Heart left ventricle (tissue), 16 donors: ENCODE measurements at regions not wholly inside any gene's neighbourhood (a gene's known extent, or its start where the extent isn't known, plus 50 kb on each side); places are given as distances from the start of the nearest gene placed in this dataset.

Experiments
- ATAC-seq, 4 donors: fragments of 200-7000 bp; cut with Tn5 transposase; one replicate each; pipeline ENCODE4 v1.9.1; 2020 to 2022; ENCODE audit warnings: moderate library complexity in 4 of 4, mild to moderate bottlenecking in 3 of 4, moderate number of reproducible peaks in 1 of 4
- DNase-seq, 5 donors: peaks; one replicate each; pipeline ENCODE4 v3.0.0-alpha.2; 2020
- H3K27ac ChIP-seq, 12 donors: fragments of 200-600 bp; sonication (generic) in 4 of 12; one replicate each; pipeline versions ENCODE4 v1.5.0 to v1.8.0; 2016 to 2022; ENCODE audit warnings: mild to moderate bottlenecking in 2 of 12
- H3K27me3 ChIP-seq, 9 donors: fragments of 200-600 bp; sonication (generic) in 2 of 9; one replicate each; pipeline versions ENCODE4 v1.5.1 to v1.8.0; 2016 to 2022; ENCODE audit warnings: mild to moderate bottlenecking in 3 of 9
- H3K36me3 ChIP-seq, 9 donors: fragments of 200-600 bp; sonication (generic) in 2 of 9; one replicate each; pipeline versions ENCODE4 v1.5.0 to v1.8.0; 2018 to 2022; ENCODE audit warnings: mild to moderate bottlenecking in 2 of 9
- H3K4me1 ChIP-seq, 12 donors: fragments of 200-600 bp; sonication (generic) in 4 of 12; one replicate each; pipeline versions ENCODE4 v1.5.0 to v1.8.0; 2016 to 2022; ENCODE audit warnings: mild to moderate bottlenecking in 3 of 12
- H3K4me3 ChIP-seq, 12 donors: fragments of 200-600 bp; sonication (generic) in 4 of 12; one replicate each; pipeline versions ENCODE4 v1.5.0 to v1.8.0; 2017 to 2022; ENCODE audit warnings: mild to moderate bottlenecking in 9 of 12, moderate library complexity in 4 of 12
- H3K9me3 ChIP-seq, 12 donors: fragments of 200-600 bp; sonication (generic) in 4 of 12; one replicate each; pipeline versions ENCODE4 v1.5.0 to v1.8.0; 2016 to 2022; ENCODE audit warnings: mild to moderate bottlenecking in 1 of 12
- CTCF ChIP-seq, 12 donors: fragments of 200-600 bp; sonication (generic) in 4 of 12; IDR thresholded peaks; one replicate each; pipeline versions ENCODE4 v1.5.0 to v1.8.0; 2018 to 2022; ENCODE audit warnings: antibody characterized with exemption in 12 of 12, mild to moderate bottlenecking in 5 of 12
- POLR2A ChIP-seq, 2 donors: fragments of 450-650 bp; IDR thresholded peaks; one replicate each; pipeline ENCODE4 v1.6.1; 2017; ENCODE audit warnings: antibody characterized with exemption in 2 of 2, mild to moderate bottlenecking in 2 of 2, moderate library complexity in 2 of 2
- WGBS, 4 donors: extraction: QIAGEN DNeasy Blood & Tissue Kit in 2 of 4; methylation state at CpG; one replicate each; pipeline versions ENCODE4 v1.1.5 to v1.1.7; 2013 to 2018; 5-methylcytosine and 5-hydroxymethylcytosine counted together
- intact Hi-C, 10 donors: fragments of 100-400 bp; cut with DNase I; formaldehyde crosslinking; loops; one replicate each; pipeline versions ENCODE4 v1.11.1 to v1.14.2; 2022
- donor health status: ischemic (EF 13 %, LVEDD 7.1; RV severe dilation, severe dysfunction).
- donor health status: healthy with polysubstance abuse.
- donor health status: DM: no; HTN: yes; CAD: no.
- donor health status: DM: no; HTN: no; CAD: no.
- donor health status: ischemic (EF 25% LVEDD 6.9; RV normal size, moderate dysfunction).
- donor health status: ischemic (EF 25% LVEDD 5.7; RV mildly dilated, moderate dysfunction).
- donor health status: healthy.
- donor health status: DM: yes; HTN: yes; CAD: no.
- donor health status: ischemic (EF 35%, LVEDD 5.7; RV mildly dilated, moderate dysfunction).
- donor health status: nonischemic (EF 11% LVEDD 7.7; RV severe dilation, severe dysfunction).
- donor health status: DM: yes; HTN: yes; CAD: no.
- donor health status: PGD.
- donor health status: ischemic (EF 29% LVEDD 5.4; RV normal size, mild dysfunction).
- donor health status: nonischemic (EF 23%, LVEDD 6.1; RV moderate dilation, normal function).

DNA sequence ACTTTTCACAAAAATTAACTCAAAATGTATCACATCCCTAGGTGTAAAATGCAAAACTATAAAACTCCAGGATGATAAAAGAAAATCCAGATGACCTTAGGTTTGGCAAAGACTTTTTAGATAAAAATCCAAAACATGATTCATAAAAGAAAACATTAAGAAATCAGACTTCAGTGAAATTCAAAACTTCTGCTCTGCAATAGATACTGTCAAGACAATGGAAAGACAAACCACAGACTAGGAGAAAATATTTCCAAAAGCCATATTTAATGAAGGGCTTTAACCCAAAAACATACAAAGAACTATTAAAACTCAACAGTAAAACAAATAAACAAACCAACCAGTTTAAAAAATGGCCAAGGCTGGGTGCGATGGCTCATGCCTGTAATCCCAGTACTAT lies 173.6 kb upstream of the SPOPL start:
- Histone ChIP-seq H3K36me3 (no peaks in the 10 kb centered on the region), H3K27me3 (no peaks in the 10 kb centered on the region), H3K4me3 (no peak overlapping the region), H3K27ac (no peak overlapping the region), H3K9me3 (no peaks in the 10 kb centered on the region), H3K4me1 (no peaks in the 10 kb centered on the region)
- no peak for ATAC-seq
- DNase-seq, result no peak
- TF ChIP-seq CTCF (IDR thresholded peaks at IDR 0.05) (no peak), POLR2A (IDR thresholded peaks at IDR 0.05) (no peak)
- intact Hi-C loops, result no loop called here
- WGBS, 4 donors, result 92 to 100% (median 96%) methylated on average over 1 of the region's 1 CpG

DNA sequence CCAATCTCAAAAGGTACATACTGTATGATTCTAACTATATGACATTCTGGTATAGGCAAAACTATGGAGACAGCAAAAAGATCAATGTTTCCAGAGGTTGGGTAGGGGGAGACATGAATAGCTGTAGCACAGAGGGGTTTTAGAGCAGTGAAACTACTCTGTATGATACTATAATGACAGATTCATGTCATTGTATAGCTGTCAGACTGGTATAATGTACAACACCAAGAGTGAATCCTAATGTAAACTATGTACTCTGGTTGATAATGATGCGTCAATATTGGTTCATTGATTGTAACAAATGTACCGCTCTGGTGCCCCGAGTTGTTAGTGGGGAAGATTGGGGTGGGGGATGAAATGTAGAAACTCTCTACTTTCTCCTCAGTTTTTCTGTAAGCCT lies 172.4 kb upstream of the SPOPL start:
- no peaks in the 10 kb centered on the region for H3K36me3 ChIP-seq
- WGBS, 4 donors, result 89 to 96% (median 94%) methylated on average over 3 of the region's 3 CpGs
- intact Hi-C loops, result no loop called here
- DNase-seq (no peak), ATAC-seq (no peak)
- no peak overlapping the region for H3K4me3 ChIP-seq
- H3K4me1 ChIP-seq, result no peaks in the 10 kb centered on the region
- TF ChIP-seq CTCF (IDR thresholded peaks at IDR 0.05), result no peak
- no peaks in the 10 kb centered on the region for H3K27me3 ChIP-seq
- no peaks in the 10 kb centered on the region for H3K9me3 ChIP-seq
- no peak overlapping the region for H3K27ac ChIP-seq

- no peaks in the 10 kb centered on the region for H3K4me1 ChIP-seq
- H3K27me3 ChIP-seq, result no peaks in the 10 kb centered on the region
These were observed 172.0 kb upstream of the SPOPL start for GRCh38 chr2:138329591-138329990.

DNA sequence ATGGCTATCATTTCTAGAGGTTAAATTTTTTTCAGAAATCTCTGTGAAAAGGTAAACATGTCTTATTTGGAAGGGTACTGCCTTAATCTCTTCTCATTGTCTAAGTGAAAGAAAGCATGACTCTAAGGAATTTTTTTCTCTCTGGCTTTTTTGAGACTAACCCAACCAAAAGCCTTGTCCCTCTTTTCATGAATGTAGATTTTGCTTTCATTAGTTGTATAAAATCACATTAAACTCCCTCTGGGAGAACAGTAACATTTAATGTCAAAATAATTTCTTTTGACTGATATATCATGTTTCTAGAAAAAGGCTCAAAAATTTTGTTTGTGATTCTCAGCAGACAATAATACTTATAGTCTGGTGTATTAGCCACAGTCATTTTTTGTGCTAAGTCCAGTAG lies 168.4 kb upstream of the SPOPL start:
- no peak for TF ChIP-seq CTCF (IDR thresholded peaks at IDR 0.05)
- no peak for TF ChIP-seq POLR2A (IDR thresholded peaks at IDR 0.05)
- ATAC-seq (no peak), DNase-seq (no peak)
- Histone ChIP-seq H3K27me3 (no peaks in the 10 kb centered on the region), H3K27ac (no peak overlapping the region), H3K4me1 (no peaks in the 10 kb centered on the region), H3K9me3 (no peaks in the 10 kb centered on the region), H3K4me3 (no peak overlapping the region), H3K36me3 (no peaks in the 10 kb centered on the region)
- intact Hi-C loops, result no loop called here

More at GRCh38 chr2:138329591-138329990, 172.0 kb upstream of the SPOPL start:
- 56 to 71% (median 64%) methylated on average over 1 of the region's 1 CpG for WGBS, 4 donors
- H3K4me3 ChIP-seq, result no peak overlapping the region
- H3K27ac ChIP-seq, result no peak overlapping the region
- H3K36me3 ChIP-seq, result no peaks in the 10 kb centered on the region
- H3K9me3 ChIP-seq, result no peaks in the 10 kb centered on the region
- intact Hi-C loops, result no loop called here
- TF ChIP-seq CTCF (IDR thresholded peaks at IDR 0.05), result no peak
- TF ChIP-seq POLR2A (IDR thresholded peaks at IDR 0.05), result no peak
- ATAC-seq, result no peak
- no peak for DNase-seq
